ENCODE measurements at regions not wholly inside any gene's neighbourhood (a gene's known extent, or its start where the extent isn't known, plus 50 kb on each side); places are given as distances from the start of the nearest gene placed in this dataset.

GRCh38 chr6:164640956-164641355 lies 668.4 kb downstream of the C6orf118 start:
- TF ChIP-seq CTCF (IDR thresholded peaks at IDR 0.05; ENCODE audit: poor library complexity), result no peak
- no peak for TF ChIP-seq EZH2 (IDR thresholded peaks at IDR 0.05; ENCODE audit: borderline replicate concordance)
- no peak for TF ChIP-seq EZH2phosphoT487 (IDR thresholded peaks at IDR 0.05; ENCODE audit: low read depth, severe bottlenecking, unreplicated experiment)
